ENCODE measurements at regions not wholly inside any gene's neighbourhood (a gene's known extent, or its start where the extent isn't known, plus 50 kb on each side); places are given as distances from the start of the nearest gene placed in this dataset.
"Not testable (repeated sequence)": the region's sequence is repeated elsewhere in the genome, so short reads cannot be mapped to it uniquely, and the experiment has no call there.

- DNase-seq: not testable (repeated sequence)
Measured at GRCh38 chr2:17193433-17193890, 324.8 kb downstream of the RAD51AP2 start.

GRCh38 chr2:17191223-17191622, 327.0 kb downstream of the RAD51AP2 start:
- no peak for DNase-seq

- no peak for DNase-seq
Measured at GRCh38 chr2:17190527-17190926, 327.7 kb downstream of the RAD51AP2 start.

GRCh38 chr2:17188721-17189120, 329.5 kb downstream of the RAD51AP2 start:
- no peak for DNase-seq

- no peak for DNase-seq
Measured at GRCh38 chr2:17184512-17184911, 333.7 kb downstream of the RAD51AP2 start.

DNA sequence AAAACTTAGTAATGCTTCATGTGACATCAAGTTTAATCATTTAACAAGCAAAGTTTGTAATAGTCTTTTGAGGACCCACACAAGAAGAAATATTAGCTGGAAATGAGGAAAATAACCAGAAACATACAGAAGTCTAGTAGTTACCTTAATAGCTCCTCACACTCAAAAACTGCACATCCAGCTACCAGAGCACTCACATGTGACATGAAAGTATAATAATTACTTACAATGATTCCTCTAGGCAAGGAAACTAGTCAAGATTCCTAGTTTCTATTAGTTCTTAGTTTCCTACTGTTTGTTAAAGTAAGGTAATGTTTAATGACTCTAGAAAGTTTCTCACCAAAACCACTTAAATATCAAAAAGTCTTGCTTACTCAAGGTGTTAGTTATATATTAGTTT, 335.8 kb downstream of the RAD51AP2 start:
- DNase-seq: no peak

DNA sequence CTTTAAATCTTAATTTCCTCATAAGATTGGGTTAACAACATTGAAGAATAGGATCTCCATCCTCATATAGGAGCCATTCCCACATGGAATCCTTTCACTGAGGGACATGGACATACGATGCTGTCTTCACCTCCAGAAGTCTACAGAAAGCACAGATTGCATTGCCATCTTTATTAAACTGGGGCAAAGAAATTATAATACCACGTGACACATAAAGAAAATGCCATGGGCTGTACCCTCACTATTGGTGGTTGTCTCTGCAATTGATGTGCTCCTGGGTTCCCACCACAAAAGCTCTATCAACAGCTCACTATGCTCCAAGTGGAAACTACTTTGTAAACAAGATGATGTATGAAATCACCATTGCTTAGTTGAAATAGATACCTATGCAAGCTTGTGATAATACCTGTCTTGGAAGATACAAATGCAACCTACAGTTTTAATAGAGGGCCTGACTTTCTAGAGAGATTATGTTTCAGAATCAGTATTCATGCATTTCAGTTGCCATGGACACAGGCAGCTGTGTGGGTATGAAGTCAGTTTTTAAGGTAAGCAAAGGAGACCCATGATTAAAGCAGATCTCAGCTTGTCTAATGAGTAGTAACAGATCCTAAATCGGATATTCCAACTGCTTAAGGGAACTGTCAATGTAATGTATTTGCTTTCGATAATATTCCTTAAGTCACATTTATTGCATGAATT, 337.0 kb downstream of the RAD51AP2 start:
- no peak for DNase-seq

DNA sequence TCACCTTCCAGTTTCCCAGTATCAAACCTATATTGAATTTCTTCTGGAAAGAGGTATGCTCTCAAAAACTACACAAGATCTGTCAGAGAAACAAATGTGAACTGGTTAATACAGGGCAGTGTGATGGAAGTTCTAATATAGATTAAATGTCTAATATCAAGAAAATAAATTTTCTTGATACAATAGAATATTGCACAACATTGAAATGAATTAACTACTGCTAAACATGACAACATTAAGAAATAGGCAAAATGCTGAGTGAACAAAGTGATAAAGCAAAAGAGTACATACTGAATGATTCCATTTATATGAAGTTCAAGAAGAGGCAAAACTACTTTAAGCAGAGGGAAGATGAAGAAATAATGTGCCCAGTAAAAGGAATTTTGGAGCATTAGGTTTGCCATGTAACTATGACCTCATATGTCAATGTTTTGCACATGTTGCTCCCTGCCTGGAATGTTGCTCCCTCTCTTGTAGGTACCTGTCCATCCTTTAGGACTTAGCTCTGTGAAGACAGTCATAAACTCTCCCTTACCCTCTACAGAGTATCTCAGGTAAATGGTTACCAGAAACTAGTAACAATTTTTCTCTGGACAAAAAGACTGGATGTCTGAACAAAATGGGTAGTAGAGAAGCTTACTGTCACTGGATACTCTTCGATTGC, 339.0 kb downstream of the RAD51AP2 start:
- no peak for DNase-seq

- no peak for DNase-seq
Measured at GRCh38 chr2:17177088-17177487, 341.2 kb downstream of the RAD51AP2 start.

DNA sequence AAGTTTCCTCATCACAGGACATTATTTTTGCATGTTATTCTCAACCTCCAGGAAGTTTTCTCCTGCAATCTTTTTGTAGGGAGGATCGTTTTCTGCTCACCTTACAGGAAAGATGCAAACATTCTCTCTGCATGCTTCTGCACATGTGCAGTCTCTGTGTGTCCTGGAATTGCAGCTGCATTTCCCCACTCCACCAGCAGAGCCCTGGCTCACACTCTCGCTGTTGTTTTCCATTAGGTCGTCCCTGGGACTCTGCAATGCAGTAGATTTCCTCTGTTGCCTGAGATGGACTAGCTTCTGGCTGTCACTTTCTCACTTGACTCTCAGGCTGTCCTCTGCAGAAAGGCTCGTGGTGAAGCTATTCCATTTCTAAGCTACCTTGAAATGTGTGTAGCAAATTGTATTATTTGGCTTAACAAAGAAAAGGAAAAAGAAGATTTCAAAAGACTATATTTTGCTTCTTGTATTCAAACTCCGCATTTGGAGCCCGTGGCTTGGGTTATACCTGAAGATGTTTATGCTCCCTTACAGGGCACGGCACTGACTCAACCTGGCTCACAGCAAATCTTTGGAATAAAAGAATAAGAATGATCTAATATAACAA, 346.7 kb downstream of the RAD51AP2 start:
- peak; percentile 16 to 18 for DNase-seq

DNA sequence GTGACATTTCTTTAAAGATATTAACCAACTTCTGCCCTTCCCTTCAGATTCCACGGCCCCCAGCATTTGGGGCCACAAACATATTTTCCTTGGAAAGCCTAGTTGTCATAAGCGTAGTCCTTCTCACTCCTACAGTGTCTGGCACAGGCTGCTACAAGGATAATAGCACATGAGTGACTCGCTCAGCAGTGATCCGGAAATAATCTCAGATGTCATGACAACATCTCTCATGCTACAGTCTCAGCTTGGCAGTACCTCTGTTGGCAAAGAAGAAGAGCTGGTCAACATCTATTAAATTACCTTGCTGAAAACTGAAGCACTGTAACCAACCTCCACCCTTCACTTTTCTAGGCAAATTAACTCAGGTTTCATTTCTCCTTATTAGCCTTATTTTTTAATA, 351.7 kb downstream of the RAD51AP2 start:
- DNase-seq: no peak

- DNase-seq: no peak
Measured at GRCh38 chr2:17164550-17164949, 353.7 kb downstream of the RAD51AP2 start.

- DNase-seq: no peak
Measured at GRCh38 chr2:17163638-17164037, 354.6 kb downstream of the RAD51AP2 start.

DNA sequence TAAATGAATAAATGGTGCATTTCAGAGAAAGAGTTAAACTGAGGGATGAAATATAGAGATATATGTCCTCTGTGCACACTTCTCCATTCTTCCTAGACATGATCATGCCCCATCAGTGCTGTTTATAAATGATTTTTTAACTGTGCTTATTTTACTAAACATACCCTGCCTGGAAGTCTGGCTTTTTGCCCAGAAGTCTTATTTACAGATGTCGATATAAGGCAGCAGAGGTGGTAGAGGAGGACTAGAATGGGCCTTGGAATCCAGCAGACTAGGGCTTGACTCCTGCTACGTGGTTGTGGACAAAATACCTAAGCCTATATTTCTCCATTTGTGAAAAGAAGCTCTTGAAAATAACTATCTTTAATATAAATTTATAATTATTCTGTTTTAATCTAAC, 355.5 kb downstream of the RAD51AP2 start:
- no peak for DNase-seq

DNA sequence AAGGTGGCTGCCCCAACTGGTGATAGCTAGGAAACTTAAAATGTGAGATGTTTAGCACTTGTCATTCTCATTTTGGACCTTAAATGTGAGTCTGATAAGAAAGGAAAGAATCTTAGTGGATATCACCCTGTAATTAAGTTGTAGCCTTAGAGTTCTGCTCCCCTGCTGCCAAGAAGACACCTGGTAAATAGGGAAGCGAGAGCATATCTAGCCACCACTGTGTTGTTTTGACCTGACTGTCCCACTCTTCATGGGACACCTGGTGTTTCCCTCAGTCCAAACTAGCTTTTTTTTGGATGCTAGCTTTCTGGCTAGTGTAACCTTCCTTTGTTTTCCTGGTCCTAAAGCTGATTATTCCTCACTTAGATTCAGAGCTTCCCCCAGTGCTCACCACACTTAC, 357.6 kb downstream of the RAD51AP2 start:
- no peak for DNase-seq

DNA sequence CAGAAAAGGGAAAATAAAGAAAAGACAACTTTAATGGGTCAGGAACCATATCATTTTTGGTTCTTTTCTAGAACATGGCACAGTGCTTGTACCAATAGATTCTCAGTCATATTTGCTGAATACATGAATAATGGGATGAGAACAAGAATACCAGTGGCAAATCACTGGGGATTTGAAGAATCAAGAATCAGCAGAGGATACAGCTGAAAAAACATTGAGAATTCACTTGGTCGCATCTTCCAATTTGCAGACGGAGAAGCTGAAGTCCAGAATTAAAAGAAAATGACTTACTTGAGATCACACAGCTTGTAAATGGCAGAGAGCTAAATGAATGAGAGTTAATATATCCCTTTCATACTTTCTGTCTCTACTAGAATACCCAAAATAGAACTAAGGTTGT, 362.2 kb downstream of the RAD51AP2 start:
- no peak for DNase-seq

DNA sequence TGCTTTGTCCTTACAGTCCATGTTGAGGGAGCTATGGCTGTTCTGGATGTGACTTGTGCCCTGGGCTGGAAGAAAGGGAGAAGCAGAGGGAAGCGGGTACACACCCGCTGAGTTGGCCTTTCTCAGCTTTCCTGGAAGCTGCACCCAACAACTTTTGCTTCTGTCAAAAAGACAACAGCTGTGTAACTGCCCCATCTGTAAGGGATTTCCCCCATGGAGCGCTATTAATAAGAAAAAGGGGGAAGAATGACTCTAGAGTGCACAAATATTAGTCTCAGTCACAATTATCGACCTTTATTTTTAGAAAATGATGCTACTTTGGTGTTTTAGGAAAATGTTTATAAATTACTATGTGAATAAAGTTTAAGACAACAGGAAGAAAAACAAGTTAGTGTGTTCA, 368.3 kb downstream of the RAD51AP2 start:
- no peak for DNase-seq

DNA sequence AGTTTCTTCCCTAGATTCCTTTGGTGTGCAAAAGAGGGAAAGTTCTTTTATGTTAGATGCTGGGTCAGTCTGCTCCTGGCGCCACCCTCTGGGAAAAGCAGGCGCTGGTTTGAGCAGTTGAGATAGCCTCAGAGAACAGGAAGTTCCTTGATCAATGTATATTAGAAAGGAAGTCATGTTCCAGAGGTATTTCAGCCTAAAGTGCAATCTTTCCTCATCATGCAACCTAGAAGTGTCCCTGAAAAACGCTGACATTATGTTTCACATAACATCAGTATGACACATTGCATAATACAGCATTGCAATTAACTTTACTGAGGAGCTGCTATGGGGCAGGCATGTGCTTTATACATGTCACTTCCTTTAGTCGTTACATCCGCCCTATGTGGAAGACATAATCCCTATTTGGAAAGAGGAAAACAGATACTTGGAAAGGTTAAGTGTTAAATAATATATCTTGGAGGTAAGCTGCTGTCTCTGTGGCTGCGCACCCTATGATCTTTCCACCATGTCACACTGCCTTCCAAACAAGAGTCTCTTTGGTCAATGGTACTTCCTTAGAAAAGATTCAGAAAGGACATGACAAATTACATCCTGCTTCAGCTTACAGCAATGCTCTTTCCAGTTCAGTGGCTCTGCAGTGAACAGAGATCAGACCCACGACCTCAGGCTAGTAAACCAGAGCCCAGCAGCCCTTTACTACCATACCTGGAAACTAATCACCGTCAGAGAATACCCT, 369.7 kb downstream of the RAD51AP2 start:
- no peak for DNase-seq

DNA sequence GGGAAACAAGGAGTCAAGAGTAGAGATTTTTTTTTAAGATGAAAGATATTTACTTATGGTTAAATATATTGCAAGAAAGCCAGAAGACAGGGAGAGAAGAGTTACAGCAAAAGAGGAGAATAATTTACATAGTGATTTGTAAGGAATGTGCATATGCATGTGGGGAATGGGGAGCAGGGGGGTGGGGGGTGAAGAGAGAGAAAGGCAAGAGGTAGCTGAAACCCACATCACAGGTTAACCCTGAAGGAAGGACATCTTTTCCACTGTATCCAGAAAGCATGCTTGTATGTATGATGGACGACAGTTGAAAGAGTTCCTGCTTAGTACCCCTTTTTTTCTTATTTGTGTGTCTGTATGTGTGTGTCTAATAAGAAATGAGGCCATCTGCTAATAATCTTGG, 371.9 kb downstream of the RAD51AP2 start:
- no peak for DNase-seq

- peak in 1 of 2 donors; percentile 25 for DNase-seq
Measured at GRCh38 chr2:17136877-17137276, 381.4 kb downstream of the RAD51AP2 start.

DNA sequence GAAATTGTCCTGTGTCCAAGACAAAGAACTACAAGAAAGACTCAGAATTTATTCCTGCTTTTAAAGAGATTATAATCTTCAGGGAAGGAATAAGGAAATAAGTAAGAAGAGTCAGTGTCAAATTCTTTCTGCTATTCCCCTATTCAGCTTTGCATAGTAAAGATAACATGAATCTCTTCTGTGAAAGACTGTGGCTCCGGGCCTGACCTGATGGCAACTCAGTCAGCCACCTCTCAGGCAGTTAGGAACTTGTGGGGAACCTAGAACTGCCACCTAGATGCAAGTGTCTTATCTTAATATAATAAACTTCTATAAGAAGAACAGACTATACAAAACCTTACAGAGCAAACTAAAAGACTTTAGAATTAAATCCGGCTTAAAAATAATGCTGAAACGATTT, 382.0 kb downstream of the RAD51AP2 start:
- DNase-seq: no peak

- DNase-seq: no peak
Measured at GRCh38 chr2:17135619-17136018, 382.6 kb downstream of the RAD51AP2 start.
